T follicular helper cell (primary cell): ENCODE measurements at regions not wholly inside any gene's neighbourhood (a gene's known extent, or its start where the extent isn't known, plus 50 kb on each side); places are given as distances from the start of the nearest gene placed in this dataset.

Experiments used
- DNase-seq: peaks from one replicate; pipeline ENCODE4 v3.0.0-alpha.2; 2020; ENCODE audit warnings: low read depth

DNA sequence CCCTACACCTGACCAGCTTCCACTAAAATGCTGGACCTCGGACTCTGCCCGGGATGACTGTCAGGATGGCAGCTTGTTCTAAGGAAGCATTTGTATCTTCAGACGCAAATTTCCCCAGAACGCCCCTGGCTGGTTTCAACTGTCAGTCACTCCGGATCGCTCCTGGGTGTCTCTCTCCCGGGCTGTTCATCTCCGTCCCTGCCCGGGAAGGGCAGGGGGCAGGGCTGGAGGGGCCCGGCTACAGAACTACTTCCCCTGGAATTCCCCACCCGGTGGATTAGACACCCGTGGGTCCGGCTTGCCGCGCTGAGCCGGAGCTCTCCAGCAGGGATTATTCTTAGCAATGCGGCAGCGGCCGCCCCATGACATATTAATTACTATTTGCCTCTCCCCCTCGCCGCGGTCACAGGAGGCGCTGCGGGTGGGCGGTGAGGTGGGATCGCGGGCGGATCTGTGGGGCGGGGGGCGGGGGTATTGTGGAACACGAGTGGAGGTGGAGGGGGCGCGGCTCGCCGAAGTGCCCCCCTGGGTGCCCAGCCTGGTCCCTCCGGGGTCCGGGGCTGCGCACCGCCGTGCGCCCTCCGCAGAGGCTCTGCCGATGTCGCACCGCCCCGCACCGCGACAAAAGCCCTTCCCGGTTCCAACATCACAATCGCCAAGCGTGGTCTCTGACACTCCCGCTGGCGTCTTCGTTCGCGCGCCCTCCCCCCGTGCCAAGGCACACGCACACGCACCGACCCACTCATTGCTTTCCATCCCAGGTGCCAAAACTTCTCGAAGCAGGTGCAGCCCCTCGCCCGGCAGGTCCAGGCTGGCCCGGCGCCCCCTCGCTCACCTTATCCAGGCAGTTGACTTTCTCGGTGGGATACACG, 276.1 kb upstream of the NEBL start:
- DNase-seq, result no peak

DNA sequence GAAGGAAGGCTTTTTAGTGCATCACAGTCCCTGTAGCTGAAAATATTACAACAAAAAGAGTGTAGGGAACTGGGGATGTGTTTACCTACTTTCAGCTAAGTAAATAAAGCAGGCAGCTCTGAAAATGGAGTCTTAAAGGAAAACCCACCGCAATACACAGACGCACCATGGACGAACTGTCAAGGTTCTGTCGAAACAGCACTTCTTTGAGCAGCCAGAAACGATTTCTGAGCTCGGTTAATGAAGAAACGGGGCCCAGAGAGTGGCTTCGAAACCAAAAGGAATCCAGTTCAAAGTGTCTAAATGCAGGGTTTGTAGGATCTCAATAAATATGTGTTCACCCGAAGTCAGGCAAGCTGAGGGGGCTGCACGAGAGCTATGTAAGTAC, 275.4 kb upstream of the NEBL start:
- DNase-seq, result no peak

GRCh38 chr10:21171936-21172541, 274.9 kb upstream of the NEBL start:
- no peak for DNase-seq

- DNase-seq, result no peak
Measured at GRCh38 chr10:21171197-21171935, 274.3 kb upstream of the NEBL start.

- DNase-seq, result no peak
Measured at GRCh38 chr10:21170216-21170615, 273.1 kb upstream of the NEBL start.

DNA sequence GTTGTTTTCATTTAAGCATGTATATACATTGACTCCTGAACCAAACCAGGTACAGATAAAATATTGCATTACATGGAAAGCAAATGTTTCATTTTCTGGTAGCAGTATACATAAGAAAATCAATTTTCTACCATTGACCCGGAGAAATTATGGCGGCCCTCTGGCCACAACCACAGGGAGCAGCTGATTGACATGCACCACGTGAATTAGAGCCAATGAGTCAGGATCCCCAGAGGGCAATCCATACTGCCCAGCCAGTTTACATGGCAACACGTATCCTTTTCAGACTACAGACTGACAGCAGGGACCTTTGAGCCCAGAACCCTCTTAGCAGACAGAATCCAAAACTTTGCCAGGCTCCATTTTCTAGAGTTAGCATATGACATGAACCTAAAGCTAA, 272.2 kb upstream of the NEBL start:
- DNase-seq, result no peak

- no peak for DNase-seq
Measured at GRCh38 chr10:21167288-21168010, 270.3 kb upstream of the NEBL start.

GRCh38 chr10:21166557-21167287, 269.6 kb upstream of the NEBL start:
- DNase-seq, result no peak

GRCh38 chr10:21165489-21165888, 268.4 kb upstream of the NEBL start:
- DNase-seq, result no peak

GRCh38 chr10:21164687-21165086, 267.6 kb upstream of the NEBL start:
- DNase-seq, result no peak

DNA sequence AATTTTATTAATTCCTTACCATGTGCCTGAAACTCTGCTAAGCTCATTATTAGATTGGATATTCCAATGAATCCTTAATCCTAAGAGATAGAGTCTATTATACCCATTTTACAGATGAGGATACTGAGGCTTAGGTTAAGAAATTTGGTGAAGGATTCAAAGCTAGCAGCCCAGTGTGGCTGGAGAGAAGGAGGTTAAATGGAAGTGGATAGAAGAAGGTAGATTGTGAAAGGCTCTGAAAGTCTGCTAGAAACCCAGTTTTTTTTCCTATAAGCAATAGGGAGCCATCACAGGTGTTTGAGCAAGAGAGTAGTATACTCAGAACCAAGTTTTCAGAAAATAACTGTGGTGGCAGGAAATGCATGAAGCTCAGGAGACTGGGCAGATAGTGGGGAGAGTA, 265.8 kb upstream of the NEBL start:
- no peak for DNase-seq

- DNase-seq, result no peak
Measured at GRCh38 chr10:21161647-21162046, 264.5 kb upstream of the NEBL start.

DNA sequence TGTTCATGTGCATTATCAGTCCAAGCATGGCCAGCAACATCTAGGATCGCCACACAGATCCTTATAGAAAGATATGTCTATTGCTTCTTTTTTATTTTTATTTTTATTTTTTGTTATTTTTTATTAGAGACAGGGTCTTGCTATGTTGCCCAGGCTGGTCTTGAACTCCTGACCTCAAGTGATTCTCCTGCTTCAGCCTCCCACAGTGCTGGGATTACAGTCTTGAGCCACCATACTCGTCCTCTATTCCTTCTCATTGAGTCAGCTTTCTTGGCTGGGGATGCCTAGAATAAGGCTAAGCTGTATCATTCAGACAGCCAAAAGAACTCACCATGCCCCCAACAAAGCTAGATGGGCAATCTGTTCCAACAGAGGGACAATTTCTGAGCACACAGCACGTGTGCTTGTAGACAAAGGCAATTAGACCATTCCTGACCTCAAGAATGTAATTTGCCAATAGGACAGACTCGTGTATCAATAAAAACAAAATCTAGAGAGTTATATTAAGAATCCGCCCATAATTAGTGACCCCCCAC, 264.0 kb upstream of the NEBL start:
- DNase-seq, result no peak

DNA sequence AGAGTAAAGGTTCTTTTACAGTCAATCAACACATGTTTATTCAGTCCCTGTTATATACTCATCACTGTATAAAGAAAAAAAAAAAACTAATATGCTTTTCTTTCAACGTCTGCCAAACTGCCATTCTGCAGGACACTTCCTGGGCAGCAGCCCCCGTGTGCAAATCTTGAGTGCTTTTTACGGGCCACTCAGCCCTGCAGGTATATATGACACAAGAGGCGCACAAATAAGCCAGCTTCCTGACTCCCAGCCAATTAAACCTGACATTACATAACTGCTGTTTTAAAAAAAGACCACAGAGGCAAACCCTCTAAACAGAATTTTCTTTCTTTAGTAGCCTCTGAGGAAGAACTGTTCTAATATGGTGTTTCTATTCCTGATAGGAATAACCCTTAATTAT, 263.0 kb upstream of the NEBL start:
- no peak for DNase-seq

- DNase-seq, result no peak
Measured at GRCh38 chr10:21159669-21160068, 262.6 kb upstream of the NEBL start.

DNA sequence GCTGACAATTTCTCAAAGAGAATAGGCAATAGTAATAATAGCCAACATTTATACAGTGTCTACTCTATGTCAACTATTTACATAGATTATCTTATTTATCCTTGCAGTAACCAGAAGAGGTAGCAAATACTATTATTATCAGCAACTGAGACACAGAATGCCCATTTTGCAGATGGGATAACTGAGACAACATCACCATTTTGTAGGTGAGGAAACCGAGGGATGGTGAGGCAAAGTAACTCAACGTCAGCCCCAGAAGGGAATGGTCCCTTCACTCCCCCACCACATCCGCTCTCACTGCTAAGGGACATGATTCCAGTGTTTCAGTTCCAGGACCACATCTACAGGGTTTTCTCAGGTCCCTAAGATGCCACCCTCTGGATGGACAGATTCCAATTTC, 261.2 kb upstream of the NEBL start:
- no peak for DNase-seq

DNA sequence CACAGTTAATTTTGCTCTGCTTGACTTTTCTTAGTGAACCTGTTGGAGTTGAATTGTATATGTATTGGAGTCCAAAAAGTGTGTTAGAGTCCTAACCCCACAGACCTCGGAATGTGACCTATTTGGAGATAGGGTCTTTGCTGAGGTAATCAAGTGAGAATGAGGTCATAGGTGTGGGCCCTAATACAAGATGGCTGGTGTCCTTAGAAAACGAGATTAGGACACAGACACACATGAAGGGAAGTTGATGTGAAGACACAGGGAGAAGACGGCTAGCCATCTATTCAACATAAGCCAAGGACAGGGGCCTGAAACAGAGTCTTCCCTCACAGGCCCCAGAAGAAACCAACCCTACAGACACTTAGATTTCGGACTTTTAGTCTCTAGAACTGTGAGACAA, 260.6 kb upstream of the NEBL start:
- DNase-seq, result no peak

DNA sequence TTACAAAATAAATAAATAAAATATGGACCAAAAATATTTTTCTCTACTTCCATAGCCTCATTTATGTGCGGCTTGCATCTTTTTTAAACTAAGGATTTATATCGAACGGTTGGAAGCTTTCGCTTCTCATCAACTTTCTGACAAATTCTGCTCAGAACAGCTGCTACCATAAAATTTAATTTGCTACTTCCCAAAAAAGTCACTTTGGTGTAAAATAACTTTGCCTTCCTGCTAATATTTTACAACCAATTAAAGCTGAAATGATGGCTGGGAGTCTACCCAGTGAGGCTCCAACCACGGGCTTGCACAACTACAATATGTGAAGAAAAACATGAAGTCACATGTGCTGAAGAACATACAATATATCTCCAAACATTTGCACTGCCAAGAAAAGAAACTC, 253.1 kb upstream of the NEBL start:
- DNase-seq, result no peak

DNA sequence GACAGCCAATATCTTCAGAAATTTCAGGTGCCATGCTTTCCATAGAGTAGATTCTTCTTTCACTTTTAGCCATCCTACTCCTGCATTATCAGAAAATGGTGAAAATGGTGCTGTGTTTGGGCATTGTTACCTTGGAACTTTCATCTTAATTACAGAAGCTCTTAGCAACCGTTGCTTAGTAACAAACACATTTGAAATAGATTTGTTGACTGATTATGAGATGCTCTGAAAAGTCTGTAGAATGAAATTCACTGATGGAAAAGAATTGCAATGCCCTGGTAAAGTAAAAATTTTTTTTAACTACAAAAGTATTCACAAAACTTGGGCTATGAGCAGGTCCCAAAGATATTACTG, 249.3 kb upstream of the NEBL start:
- no peak for DNase-seq

- DNase-seq, result no peak
Measured at GRCh38 chr10:21145751-21146435, 248.8 kb upstream of the NEBL start.

DNA sequence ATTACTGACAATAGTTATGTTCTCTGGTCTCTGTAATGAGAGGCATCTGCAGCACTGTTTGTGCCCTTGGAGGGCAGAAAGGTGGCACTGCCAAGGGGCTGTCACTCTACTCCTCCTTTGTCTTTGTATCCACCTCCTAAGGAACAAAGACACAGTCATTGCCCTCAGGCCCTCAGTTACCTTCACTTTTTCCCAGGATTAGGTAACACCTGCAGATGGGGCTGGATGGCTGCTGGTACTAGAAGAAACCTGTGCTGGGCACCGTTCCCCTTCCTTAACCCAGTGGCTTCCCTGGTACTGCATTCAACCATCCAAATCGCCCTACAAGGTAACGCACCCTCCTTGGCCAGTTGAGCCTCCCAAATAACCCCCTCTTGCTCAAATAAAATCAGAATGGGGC, 246.9 kb upstream of the NEBL start:
- DNase-seq, result no peak
